H1 (cell line): ENCODE measurements at regions not wholly inside any gene's neighbourhood (a gene's known extent, or its start where the extent isn't known, plus 50 kb on each side); places are given as distances from the start of the nearest gene placed in this dataset.

Experiments used
- POLR2AphosphoS5 ChIP-seq: IDR thresholded peaks from 2 replicates; pipeline ENCODE4 v1.6.1; 2011; ENCODE audit warnings: low read depth, low read length
- SIRT6 ChIP-seq: IDR thresholded peaks from one replicate; pipeline ENCODE4 v1.7.1; 2012; ENCODE audit warnings: low read length, inconsistent platforms

- TF ChIP-seq POLR2AphosphoS5 (no peak), SIRT6 (no peak)
Observed at GRCh38 chr6:100065348-100065747, 71.3 kb upstream of the MCHR2 start.
